Upper lobe of right lung (tissue), 1 donor: ENCODE measurements at regions not wholly inside any gene's neighbourhood (a gene's known extent, or its start where the extent isn't known, plus 50 kb on each side); places are given as distances from the start of the nearest gene placed in this dataset.

Experiments
- ATAC-seq: fragments of 200-7000 bp; cut with Tn5 transposase; one replicate; pipeline ENCODE4 v1.9.1; 2020; ENCODE audit warnings: mild to moderate bottlenecking, moderate library complexity
- DNase-seq: peaks from one replicate; pipeline ENCODE4 v3.0.0-alpha.2; 2020
- H3K27ac ChIP-seq: fragments of 200-600 bp; one replicate; pipeline ENCODE4 v1.8.0; 2022
- H3K27me3 ChIP-seq: fragments of 200-600 bp; one replicate; pipeline ENCODE4 v1.8.0; 2022; ENCODE audit warnings: mild to moderate bottlenecking
- H3K36me3 ChIP-seq: fragments of 200-600 bp; one replicate; pipeline ENCODE4 v1.8.0; 2022
- H3K4me1 ChIP-seq: fragments of 200-600 bp; one replicate; pipeline ENCODE4 v1.8.0; 2022
- H3K4me3 ChIP-seq: fragments of 200-600 bp; one replicate; pipeline ENCODE4 v1.8.0; 2022; ENCODE audit warnings: mild to moderate bottlenecking
- H3K9me3 ChIP-seq: fragments of 200-600 bp; one replicate; pipeline ENCODE4 v1.8.0; 2022
- intact Hi-C: fragments of 100-400 bp; cut with DNase I; formaldehyde crosslinking; loops from one replicate; pipeline ENCODE4 v1.11.0; 2022
- TF ChIP-seq, protein P1 (sequence below): fragments of 200-600 bp; IDR thresholded peaks from one replicate; pipeline ENCODE4 v1.8.0; 2022; ENCODE audit warnings: antibody characterized with exemption
- donor health status: DM: no; HTN: yes; CAD: no; lungs with severe emphysema.

DNA sequence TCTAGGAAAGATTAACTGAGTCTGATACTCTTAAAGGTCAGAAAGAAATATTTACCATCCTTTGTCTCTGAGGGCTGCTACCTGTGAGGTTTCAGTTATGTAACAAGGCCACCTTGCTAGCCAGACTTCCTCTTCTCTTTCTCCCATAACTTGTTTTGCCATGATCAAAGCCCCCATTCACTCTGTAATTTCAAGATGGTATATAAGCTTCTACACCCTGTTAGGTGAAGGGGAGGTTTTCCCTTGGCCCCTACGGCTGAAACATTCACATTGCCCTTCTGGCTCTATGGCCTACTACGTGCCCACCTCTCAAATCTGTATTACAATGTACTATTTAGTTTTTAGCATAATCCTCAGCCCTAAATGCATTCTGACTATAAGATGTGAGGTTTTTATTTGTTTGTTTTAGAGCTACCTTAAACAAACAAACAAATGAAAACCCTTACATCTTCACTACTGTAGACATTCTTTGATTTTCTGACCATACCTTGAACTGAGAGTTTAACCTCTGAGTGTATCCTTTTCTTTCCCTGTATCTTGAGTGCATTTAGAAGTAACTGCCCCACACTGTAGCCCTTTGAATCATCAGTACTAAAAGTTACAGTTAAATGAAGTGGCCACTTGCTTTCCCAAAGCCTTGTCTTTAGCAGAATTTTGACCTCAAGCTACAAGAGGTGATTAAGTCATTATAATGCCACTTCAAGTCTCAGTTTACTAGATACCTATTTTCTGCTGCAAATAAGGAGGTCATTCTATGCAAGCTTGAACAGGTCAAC, 332.2 kb downstream of the SOCS6 start:
- intact Hi-C loops, result no loop called here
- Histone ChIP-seq H3K36me3 (no peaks in the 10 kb centered on the region), H3K27me3 (no peaks in the 10 kb centered on the region), H3K4me3 (no peak overlapping the region), H3K4me1 (no peaks in the 10 kb centered on the region), H3K9me3 (no peaks in the 10 kb centered on the region), H3K27ac (no peak overlapping the region)
- ATAC-seq (no peak), DNase-seq (no peak)
- TF ChIP-seq, protein P1, sequence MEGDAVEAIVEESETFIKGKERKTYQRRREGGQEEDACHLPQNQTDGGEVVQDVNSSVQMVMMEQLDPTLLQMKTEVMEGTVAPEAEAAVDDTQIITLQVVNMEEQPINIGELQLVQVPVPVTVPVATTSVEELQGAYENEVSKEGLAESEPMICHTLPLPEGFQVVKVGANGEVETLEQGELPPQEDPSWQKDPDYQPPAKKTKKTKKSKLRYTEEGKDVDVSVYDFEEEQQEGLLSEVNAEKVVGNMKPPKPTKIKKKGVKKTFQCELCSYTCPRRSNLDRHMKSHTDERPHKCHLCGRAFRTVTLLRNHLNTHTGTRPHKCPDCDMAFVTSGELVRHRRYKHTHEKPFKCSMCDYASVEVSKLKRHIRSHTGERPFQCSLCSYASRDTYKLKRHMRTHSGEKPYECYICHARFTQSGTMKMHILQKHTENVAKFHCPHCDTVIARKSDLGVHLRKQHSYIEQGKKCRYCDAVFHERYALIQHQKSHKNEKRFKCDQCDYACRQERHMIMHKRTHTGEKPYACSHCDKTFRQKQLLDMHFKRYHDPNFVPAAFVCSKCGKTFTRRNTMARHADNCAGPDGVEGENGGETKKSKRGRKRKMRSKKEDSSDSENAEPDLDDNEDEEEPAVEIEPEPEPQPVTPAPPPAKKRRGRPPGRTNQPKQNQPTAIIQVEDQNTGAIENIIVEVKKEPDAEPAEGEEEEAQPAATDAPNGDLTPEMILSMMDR, result no peak

GRCh38 chr18:70617020-70617763, 328.3 kb downstream of the SOCS6 start:
- intact Hi-C loops, result no loop called here
- ATAC-seq (no peak), DNase-seq (no peak)
- H3K27ac ChIP-seq, result no peak overlapping the region
- H3K36me3 ChIP-seq, result no peaks in the 10 kb centered on the region
- H3K4me3 ChIP-seq, result no peak overlapping the region
- H3K9me3 ChIP-seq, result no peaks in the 10 kb centered on the region
- no peaks in the 10 kb centered on the region for H3K27me3 ChIP-seq
- TF ChIP-seq, protein P1, result no peak
- H3K4me1 ChIP-seq, result no peaks in the 10 kb centered on the region

- no peak overlapping the region for H3K27ac ChIP-seq
- H3K9me3 ChIP-seq, result no peaks in the 10 kb centered on the region
- no peaks in the 10 kb centered on the region for H3K4me1 ChIP-seq
- intact Hi-C loops, result no loop called here
- no peaks in the 10 kb centered on the region for H3K36me3 ChIP-seq
- no peak overlapping the region for H3K4me3 ChIP-seq
- TF ChIP-seq, protein P1, result no peak
- no peak for ATAC-seq
- DNase-seq, result no peak
- H3K27me3 ChIP-seq, result no peaks in the 10 kb centered on the region
These were observed 311.5 kb downstream of the SOCS6 start for GRCh38 chr18:70600225-70600925.

DNA sequence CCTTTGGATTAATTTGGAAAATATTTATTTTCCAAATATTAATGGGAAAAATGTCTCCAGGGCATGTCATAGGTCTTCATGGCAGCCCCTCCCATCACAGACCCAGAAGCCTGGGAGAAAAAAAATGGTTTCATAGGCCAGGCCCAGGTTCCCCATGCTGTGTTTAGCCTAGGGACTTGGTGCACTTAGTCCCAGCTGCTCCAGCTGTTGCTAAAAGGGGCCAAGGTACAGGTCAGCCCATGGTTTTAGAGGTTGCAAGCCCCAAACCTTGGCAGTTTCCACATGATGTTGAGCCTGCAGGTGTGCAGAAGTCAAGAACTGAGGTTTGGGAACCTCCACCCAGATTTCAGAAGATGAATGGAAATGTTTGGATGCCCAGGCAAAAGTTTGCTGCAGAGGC, 309.6 kb downstream of the SOCS6 start:
- Histone ChIP-seq H3K4me1 (no peaks in the 10 kb centered on the region), H3K9me3 (no peaks in the 10 kb centered on the region)
- TF ChIP-seq, protein P1, result no peak

DNA sequence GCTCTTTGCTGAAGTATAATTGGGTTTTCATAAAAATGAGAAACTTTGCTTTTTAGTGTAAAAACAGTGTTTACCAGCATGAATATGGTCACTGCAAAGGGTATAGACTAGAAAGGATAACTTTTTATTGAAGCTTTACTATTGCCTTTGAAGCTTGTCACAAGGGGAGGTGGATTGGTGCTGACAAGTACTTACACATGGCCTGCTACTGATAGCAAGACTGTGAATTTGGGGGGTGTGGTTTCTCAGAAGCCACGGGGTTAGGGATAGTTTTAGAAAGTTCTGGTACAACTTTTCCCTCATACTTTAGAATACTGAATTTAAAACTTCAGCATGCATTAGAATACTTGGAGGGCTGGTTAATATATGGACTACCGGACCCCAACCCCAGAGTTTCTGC, 294.1 kb downstream of the SOCS6 start:
- Histone ChIP-seq H3K36me3 (no peaks in the 10 kb centered on the region), H3K4me1 (no peaks in the 10 kb centered on the region), H3K4me3 (no peak overlapping the region), H3K27me3 (no peaks in the 10 kb centered on the region), H3K9me3 (no peaks in the 10 kb centered on the region), H3K27ac (no peak overlapping the region)
- TF ChIP-seq, protein P1, result no peak
- DNase-seq, result no peak
- ATAC-seq, result no peak
- intact Hi-C loops, result no loop called here

More for the DNA sequence above, 309.6 kb downstream of the SOCS6 start:
- intact Hi-C loops, result no loop called here
- H3K36me3 ChIP-seq, result no peaks in the 10 kb centered on the region
- H3K27me3 ChIP-seq, result no peaks in the 10 kb centered on the region
- no peak overlapping the region for H3K27ac ChIP-seq
- no peak overlapping the region for H3K4me3 ChIP-seq
- no peak for ATAC-seq
- no peak for DNase-seq
